Gastroesophageal sphincter (tissue), 4 donors: ENCODE measurements at regions not wholly inside any gene's neighbourhood (a gene's known extent, or its start where the extent isn't known, plus 50 kb on each side); places are given as distances from the start of the nearest gene placed in this dataset.

ENCODE experiments used
- ATAC-seq: fragments of 150-250 bp; one replicate; pipeline ENCODE4 v1.9.1; 2016; ENCODE audit warnings: mild to moderate bottlenecking, moderate library complexity
- H3K27ac ChIP-seq, 4 donors: fragments of 200-600 bp; sonication (generic) in 3 of 4; 1 replicate in 3 of 4; 2 replicates in 1 of 4; pipeline ENCODE4 v1.5.1; 2016 to 2019
- H3K27me3 ChIP-seq: fragments of 200-600 bp; sonication (generic); one replicate; pipeline ENCODE4 v1.5.1; 2019
- H3K36me3 ChIP-seq, 2 donors: fragments of 200-600 bp; sonication (generic); one replicate each; pipeline ENCODE4 v1.5.1; 2019; ENCODE audit warnings: control low read depth in 1 of 2
- H3K4me1 ChIP-seq, 3 donors: fragments of 200-600 bp; sonication (generic); 1 replicate in 2 of 3; 2 replicates in 1 of 3; pipeline ENCODE4 v1.5.1; 2016 to 2019; ENCODE audit warnings: control low read depth in 2 of 3
- H3K4me3 ChIP-seq, 2 donors: fragments of 200-600 bp; sonication (generic); one replicate each; pipeline ENCODE4 v1.5.1; 2019; ENCODE audit warnings: mild to moderate bottlenecking in 1 of 2, moderate library complexity in 1 of 2
- H3K9me3 ChIP-seq, 3 donors: fragments of 200-600 bp; sonication (generic); one replicate each; pipeline ENCODE4 v1.5.1; 2017 to 2019; ENCODE audit warnings: control low read depth in 2 of 3
- CTCF ChIP-seq, 4 experiments: fragments of 200-600 bp in 2 of 4; fragments of 450-650 bp in 2 of 4; sonication (generic) in 1 of 4; IDR thresholded peaks; one replicate each; pipeline ENCODE4 v1.5.1; 2017 to 2019; ENCODE audit warnings: antibody characterized with exemption in 4 of 4, mild to moderate bottlenecking in 2 of 4, moderate library complexity in 2 of 4
- EP300 ChIP-seq: sonication (generic); formaldehyde crosslinking; IDR thresholded peaks from one replicate; pipeline ENCODE4 v1.6.1; 2017; ENCODE audit warnings: antibody characterized with exemption, mild to moderate bottlenecking
- POLR2A ChIP-seq, 2 donors: fragments of 450-650 bp; IDR thresholded peaks; one replicate each; pipeline ENCODE4 v1.6.1; 2017; ENCODE audit warnings: antibody characterized with exemption in 2 of 2, mild to moderate bottlenecking in 2 of 2, moderate library complexity in 1 of 2
- POLR2AphosphoS5 ChIP-seq: sonication (generic); formaldehyde crosslinking; IDR thresholded peaks from one replicate; pipeline ENCODE4 v1.6.1; 2017; ENCODE audit warnings: antibody characterized with exemption
- WGBS, 2 donors: methylation state at CpG; one replicate each; pipeline ENCODE4 v1.1.5; 2018; ENCODE audit warnings: low coverage in 1 of 2; 5-methylcytosine and 5-hydroxymethylcytosine counted together

GRCh38 chr2:37481244-37481643, 136.8 kb downstream of the QPCT start:
- H3K4me1 ChIP-seq, result peaks cover 4 to 21% (median 5%) of the 10 kb centered on the region in 3 donors

GRCh38 chr2:37489041-37489456, 144.6 kb downstream of the QPCT start:
- H3K27ac ChIP-seq, result no peak overlapping the region
- no peaks in the 10 kb centered on the region for H3K27me3 ChIP-seq
- H3K36me3 ChIP-seq, result no peaks in the 10 kb centered on the region
- TF ChIP-seq POLR2AphosphoS5 (no peak), EP300 (no peak), POLR2A (IDR thresholded peaks at IDR 0.05) (no peak), CTCF (IDR thresholded peaks at IDR 0.05) (no peak)
- H3K4me3 ChIP-seq, result no peak overlapping the region
- H3K9me3 ChIP-seq, result no peaks in the 10 kb centered on the region
- 51 to 73% methylated on average over 5 to 6 of the region's 6 CpGs for WGBS, 2 donors
- no peaks in the 10 kb centered on the region for H3K4me1 ChIP-seq
- no peak for ATAC-seq

More at GRCh38 chr2:37481244-37481643, 136.8 kb downstream of the QPCT start:
- H3K27ac ChIP-seq, result no peak overlapping the region
- WGBS, 2 donors, result no CpG with 5 or more reads among the region's 2 CpGs
- H3K4me3 ChIP-seq, result no peak overlapping the region
- ATAC-seq, result no peak
- TF ChIP-seq EP300, result no peak
- no peak for TF ChIP-seq CTCF (IDR thresholded peaks at IDR 0.05)
- no peak for TF ChIP-seq POLR2AphosphoS5
- TF ChIP-seq POLR2A (IDR thresholded peaks at IDR 0.05), result no peak
- no peaks in the 10 kb centered on the region for H3K27me3 ChIP-seq
- no peaks in the 10 kb centered on the region for H3K36me3 ChIP-seq
- no peaks in the 10 kb centered on the region for H3K9me3 ChIP-seq

- H3K4me1 ChIP-seq, result no peaks in the 10 kb centered on the region
- H3K27me3 ChIP-seq, result no peaks in the 10 kb centered on the region
- H3K9me3 ChIP-seq, result no peaks in the 10 kb centered on the region
- no peak for TF ChIP-seq POLR2A (IDR thresholded peaks at IDR 0.05)
- TF ChIP-seq EP300, result no peak
- no peak for TF ChIP-seq POLR2AphosphoS5
- TF ChIP-seq CTCF (IDR thresholded peaks at IDR 0.05), result no peak
- no peak for ATAC-seq
- no peak overlapping the region for H3K27ac ChIP-seq
- H3K4me3 ChIP-seq, result no peak overlapping the region
- 20 to 69% methylated on average over 1 of the region's 1 CpG for WGBS, 2 donors
- no peaks in the 10 kb centered on the region for H3K36me3 ChIP-seq
Observed at GRCh38 chr2:37489536-37489935, 145.1 kb downstream of the QPCT start.

- Histone ChIP-seq H3K27ac (no peak overlapping the region), H3K4me1 (no peaks in the 10 kb centered on the region), H3K9me3 (no peaks in the 10 kb centered on the region), H3K4me3 (no peak overlapping the region), H3K36me3 (no peaks in the 10 kb centered on the region), H3K27me3 (no peaks in the 10 kb centered on the region)
- 90 to 96% methylated on average over 2 to 3 of the region's 3 CpGs for WGBS, 2 donors
- TF ChIP-seq POLR2AphosphoS5 (no peak), EP300 (no peak), CTCF (IDR thresholded peaks at IDR 0.05) (no peak), POLR2A (IDR thresholded peaks at IDR 0.05) (no peak)
- no peak for ATAC-seq
Observed at GRCh38 chr2:37493425-37493824, 149.0 kb downstream of the QPCT start.

- Histone ChIP-seq H3K4me3 (no peak overlapping the region), H3K9me3 (no peaks in the 10 kb centered on the region), H3K27me3 (no peaks in the 10 kb centered on the region), H3K4me1 (peaks cover 0 to 3% (median 0%) of the 10 kb centered on the region in 3 donors), H3K27ac (no peak overlapping the region), H3K36me3 (no peaks in the 10 kb centered on the region)
- WGBS, 2 donors, result 95 to 97% methylated on average over 3 of the region's 3 CpGs
- no peak for ATAC-seq
- no peak for TF ChIP-seq EP300
- TF ChIP-seq CTCF (IDR thresholded peaks at IDR 0.05), result no peak
- no peak for TF ChIP-seq POLR2AphosphoS5
- no peak for TF ChIP-seq POLR2A (IDR thresholded peaks at IDR 0.05)
Observed at GRCh38 chr2:37499113-37499512, 154.7 kb downstream of the QPCT start.
